ENCODE measurements at regions not wholly inside any gene's neighbourhood (a gene's known extent, or its start where the extent isn't known, plus 50 kb on each side); places are given as distances from the start of the nearest gene placed in this dataset.

GRCh38 chr10:113479346-113480080 is 73.3 kb upstream of the HABP2 start:
- Histone ChIP-seq H3K79me1 (ENCODE audit: low read depth, low read length) (no peaks in the 10 kb centered on the region), H3K27ac (replicated peaks; ENCODE audit: low read length) (no peak overlapping the region), H2BK5ac (ENCODE audit: low read length) (no peak overlapping the region), H3K9me3 (replicated peaks in 1 of 2; ENCODE audit: control insufficient read depth in 2 of 2, insufficient read depth in 1 of 2, low read depth in 1 of 2, low read length in 2 of 2) (peaks cover 6 to 7% of the 10 kb centered on the region in 2 donors), H4K91ac (ENCODE audit: low read depth, low read length, poor library complexity) (no peak overlapping the region), H2AK5ac (ENCODE audit: low read depth, low read length) (no peak overlapping the region), H2BK12ac (ENCODE audit: low read length) (no peak overlapping the region), H3K36me3 (replicated peaks in 1 of 2; ENCODE audit: control insufficient read depth in 2 of 2, insufficient read depth in 2 of 2, low read length in 2 of 2) (no peaks in the 10 kb centered on the region), H2BK15ac (ENCODE audit: low read length) (no peak overlapping the region), H3K9ac (ENCODE audit: low read depth, low read length, poor library complexity) (no peak overlapping the region), H3K4me3 (ENCODE audit: low read length in 2 of 2) (no peak overlapping the region), H3K23ac (ENCODE audit: low read depth, low read length, poor library complexity) (no peak overlapping the region), H3K18ac (ENCODE audit: low read length) (no peak overlapping the region), H3K4me2 (ENCODE audit: insufficient read depth, low read length, poor library complexity, severe bottlenecking) (no peak overlapping the region), H3K27me3 (ENCODE audit: control insufficient read depth in 3 of 3, insufficient read depth in 3 of 3, low read depth in 1 of 3, low read length in 3 of 3) (no peaks in the 10 kb centered on the region), H3K14ac (ENCODE audit: low read length) (no peak overlapping the region), H2BK120ac (ENCODE audit: low read depth, low read length) (no peak overlapping the region), H4K8ac (ENCODE audit: low read depth, low read length) (no peak overlapping the region), H3K4ac (ENCODE audit: low read length) (no peak overlapping the region), H3K4me1 (ENCODE audit: control insufficient read depth in 2 of 2, insufficient read depth in 1 of 2, low read depth in 1 of 2, low read length in 2 of 2) (peaks cover 0 to 7% of the 10 kb centered on the region in 2 donors), H2AFZ (ENCODE audit: low read length) (no peak overlapping the region)
- no CpG with 5 or more reads among the region's 9 CpGs for WGBS, 2 donors (ENCODE audit: extremely low coverage in 2 of 2, insufficient read length in 2 of 2, insufficient replicate concordance in 1 of 2)
- no peak for DNase-seq (ENCODE audit: low spot score)

GRCh38 chr10:113480081-113480360 is 72.8 kb upstream of the HABP2 start:
- Histone ChIP-seq H3K18ac (ENCODE audit: low read length) (no peak overlapping the region), H3K23ac (ENCODE audit: low read depth, low read length, poor library complexity) (no peak overlapping the region), H3K9me3 (replicated peaks in 1 of 2; ENCODE audit: control insufficient read depth in 2 of 2, insufficient read depth in 1 of 2, low read depth in 1 of 2, low read length in 2 of 2) (peaks cover 6 to 7% of the 10 kb centered on the region in 2 donors), H3K4ac (ENCODE audit: low read length) (no peak overlapping the region), H3K4me2 (ENCODE audit: insufficient read depth, low read length, poor library complexity, severe bottlenecking) (no peak overlapping the region), H3K9ac (ENCODE audit: low read depth, low read length, poor library complexity) (no peak overlapping the region), H3K27ac (replicated peaks; ENCODE audit: low read length) (no peak overlapping the region), H2BK5ac (ENCODE audit: low read length) (no peak overlapping the region), H3K27me3 (ENCODE audit: control insufficient read depth in 3 of 3, insufficient read depth in 3 of 3, low read depth in 1 of 3, low read length in 3 of 3) (no peaks in the 10 kb centered on the region), H2BK120ac (ENCODE audit: low read depth, low read length) (no peak overlapping the region), H3K4me1 (ENCODE audit: control insufficient read depth in 2 of 2, insufficient read depth in 1 of 2, low read depth in 1 of 2, low read length in 2 of 2) (peaks cover 0 to 7% of the 10 kb centered on the region in 2 donors), H3K14ac (ENCODE audit: low read length) (no peak overlapping the region), H3K4me3 (ENCODE audit: low read length in 2 of 2) (no peak overlapping the region), H2BK12ac (ENCODE audit: low read length) (no peak overlapping the region), H3K79me1 (ENCODE audit: low read depth, low read length) (no peaks in the 10 kb centered on the region), H2BK15ac (ENCODE audit: low read length) (no peak overlapping the region), H2AK5ac (ENCODE audit: low read depth, low read length) (no peak overlapping the region), H4K8ac (ENCODE audit: low read depth, low read length) (no peak overlapping the region), H4K91ac (ENCODE audit: low read depth, low read length, poor library complexity) (no peak overlapping the region), H3K36me3 (replicated peaks in 1 of 2; ENCODE audit: control insufficient read depth in 2 of 2, insufficient read depth in 2 of 2, low read length in 2 of 2) (no peaks in the 10 kb centered on the region), H2AFZ (ENCODE audit: low read length) (no peak overlapping the region)
- no CpG with 5 or more reads among the region's 1 CpG for WGBS, 2 donors (ENCODE audit: extremely low coverage in 2 of 2, insufficient read length in 2 of 2, insufficient replicate concordance in 1 of 2)
- no peak for DNase-seq (ENCODE audit: low spot score)

GRCh38 chr10:113480851-113481502 is 71.9 kb upstream of the HABP2 start:
- Histone ChIP-seq H2BK120ac (ENCODE audit: low read depth, low read length) (no peak overlapping the region), H4K91ac (ENCODE audit: low read depth, low read length, poor library complexity) (no peak overlapping the region), H3K27me3 (ENCODE audit: control insufficient read depth in 3 of 3, insufficient read depth in 3 of 3, low read depth in 1 of 3, low read length in 3 of 3) (no peaks in the 10 kb centered on the region), H3K9ac (ENCODE audit: low read depth, low read length, poor library complexity) (no peak overlapping the region), H4K8ac (ENCODE audit: low read depth, low read length) (no peak overlapping the region), H2BK5ac (ENCODE audit: low read length) (no peak overlapping the region), H3K4me3 (ENCODE audit: low read length in 2 of 2) (no peak overlapping the region), H3K14ac (ENCODE audit: low read length) (no peak overlapping the region), H3K23ac (ENCODE audit: low read depth, low read length, poor library complexity) (no peak overlapping the region), H3K4ac (ENCODE audit: low read length) (no peak overlapping the region), H3K4me1 (ENCODE audit: control insufficient read depth in 2 of 2, insufficient read depth in 1 of 2, low read depth in 1 of 2, low read length in 2 of 2) (peaks cover 0 to 7% of the 10 kb centered on the region in 2 donors), H3K4me2 (ENCODE audit: insufficient read depth, low read length, poor library complexity, severe bottlenecking) (no peak overlapping the region), H3K18ac (ENCODE audit: low read length) (no peak overlapping the region), H3K79me1 (ENCODE audit: low read depth, low read length) (no peaks in the 10 kb centered on the region), H2AFZ (ENCODE audit: low read length) (no peak overlapping the region), H3K36me3 (replicated peaks in 1 of 2; ENCODE audit: control insufficient read depth in 2 of 2, insufficient read depth in 2 of 2, low read length in 2 of 2) (no peaks in the 10 kb centered on the region), H3K27ac (replicated peaks; ENCODE audit: low read length) (no peak overlapping the region), H2BK12ac (ENCODE audit: low read length) (no peak overlapping the region), H2BK15ac (ENCODE audit: low read length) (no peak overlapping the region), H2AK5ac (ENCODE audit: low read depth, low read length) (no peak overlapping the region), H3K9me3 (replicated peaks in 1 of 2; ENCODE audit: control insufficient read depth in 2 of 2, insufficient read depth in 1 of 2, low read depth in 1 of 2, low read length in 2 of 2) (peaks cover 6 to 7% of the 10 kb centered on the region in 2 donors)
- no peak for DNase-seq (ENCODE audit: low spot score)
- WGBS, 2 donors (ENCODE audit: extremely low coverage in 2 of 2, insufficient read length in 2 of 2, insufficient replicate concordance in 1 of 2): no CpG with 5 or more reads among the region's 6 CpGs

GRCh38 chr10:113484487-113484886 is 68.4 kb upstream of the HABP2 start:
- no peaks in the 10 kb centered on the region for H3K36me3 ChIP-seq (replicated peaks in 1 of 2; ENCODE audit: control insufficient read depth in 2 of 2, insufficient read depth in 2 of 2, low read length in 2 of 2)
- no peak overlapping the region for H3K18ac ChIP-seq (ENCODE audit: low read length)
- H2AK5ac ChIP-seq (ENCODE audit: low read depth, low read length): no peak overlapping the region
- WGBS, 2 donors (ENCODE audit: extremely low coverage in 2 of 2, insufficient read length in 2 of 2, insufficient replicate concordance in 1 of 2): no CpG with 5 or more reads among the region's 2 CpGs
- no peak overlapping the region for H2BK120ac ChIP-seq (ENCODE audit: low read depth, low read length)
- H3K4me2 ChIP-seq (ENCODE audit: insufficient read depth, low read length, poor library complexity, severe bottlenecking): no peak overlapping the region
- H2AFZ ChIP-seq (ENCODE audit: low read length): no peak overlapping the region
- H3K27ac ChIP-seq (replicated peaks; ENCODE audit: low read length): no peak overlapping the region
- H3K14ac ChIP-seq (ENCODE audit: low read length): no peak overlapping the region
- no peak overlapping the region for H2BK5ac ChIP-seq (ENCODE audit: low read length)
- no peak overlapping the region for H3K23ac ChIP-seq (ENCODE audit: low read depth, low read length, poor library complexity)
- H2BK12ac ChIP-seq (ENCODE audit: low read length): no peak overlapping the region
- no peaks in the 10 kb centered on the region for H3K4me1 ChIP-seq (ENCODE audit: control insufficient read depth in 2 of 2, insufficient read depth in 1 of 2, low read depth in 1 of 2, low read length in 2 of 2)
- no peaks in the 10 kb centered on the region for H3K27me3 ChIP-seq (ENCODE audit: control insufficient read depth in 3 of 3, insufficient read depth in 3 of 3, low read depth in 1 of 3, low read length in 3 of 3)
- H2BK15ac ChIP-seq (ENCODE audit: low read length): no peak overlapping the region
- H3K4me3 ChIP-seq (ENCODE audit: low read length in 2 of 2): no peak overlapping the region
- DNase-seq (ENCODE audit: low spot score): no peak
- H4K8ac ChIP-seq (ENCODE audit: low read depth, low read length): no peak overlapping the region
- peaks cover 5% of the 10 kb centered on the region in 2 donors for H3K9me3 ChIP-seq (replicated peaks in 1 of 2; ENCODE audit: control insufficient read depth in 2 of 2, insufficient read depth in 1 of 2, low read depth in 1 of 2, low read length in 2 of 2)
- no peak overlapping the region for H4K91ac ChIP-seq (ENCODE audit: low read depth, low read length, poor library complexity)
- no peak overlapping the region for H3K9ac ChIP-seq (ENCODE audit: low read depth, low read length, poor library complexity)
- no peaks in the 10 kb centered on the region for H3K79me1 ChIP-seq (ENCODE audit: low read depth, low read length)
- no peak overlapping the region for H3K4ac ChIP-seq (ENCODE audit: low read length)

Data from neuronal stem cell (in vitro differentiated cells).